ENCODE measurements at regions not wholly inside any gene's neighbourhood (a gene's known extent, or its start where the extent isn't known, plus 50 kb on each side); places are given as distances from the start of the nearest gene placed in this dataset.
A peak's percentile ranks its signal among the peaks of the same experiment; 100 is the strongest.
"Not testable (repeated sequence)": the region's sequence is repeated elsewhere in the genome, so short reads cannot be mapped to it uniquely, and the experiment has no call there.

DNA sequence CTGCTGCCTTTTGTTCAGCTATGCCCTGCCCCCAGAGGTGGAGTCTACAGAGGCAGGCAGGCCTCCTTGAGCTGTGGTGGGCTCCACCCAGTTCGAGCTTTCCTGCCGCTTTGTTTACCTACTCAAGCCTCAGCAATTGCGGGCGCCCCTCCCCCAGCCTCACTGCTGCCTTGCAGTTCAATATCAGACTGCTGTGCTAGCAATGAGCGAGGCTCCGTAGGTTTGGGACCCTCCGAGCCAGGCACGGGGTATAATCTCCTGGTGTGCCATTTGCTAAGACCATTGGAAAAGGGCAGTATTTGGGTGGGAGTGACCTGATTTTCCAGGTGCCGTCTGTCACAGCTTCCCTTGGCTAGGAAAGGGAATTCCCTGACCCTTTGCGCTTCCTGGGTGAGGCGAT lies 51.9 kb downstream of the DIPK2A start:
- not testable (repeated sequence) for DNase-seq

DNA sequence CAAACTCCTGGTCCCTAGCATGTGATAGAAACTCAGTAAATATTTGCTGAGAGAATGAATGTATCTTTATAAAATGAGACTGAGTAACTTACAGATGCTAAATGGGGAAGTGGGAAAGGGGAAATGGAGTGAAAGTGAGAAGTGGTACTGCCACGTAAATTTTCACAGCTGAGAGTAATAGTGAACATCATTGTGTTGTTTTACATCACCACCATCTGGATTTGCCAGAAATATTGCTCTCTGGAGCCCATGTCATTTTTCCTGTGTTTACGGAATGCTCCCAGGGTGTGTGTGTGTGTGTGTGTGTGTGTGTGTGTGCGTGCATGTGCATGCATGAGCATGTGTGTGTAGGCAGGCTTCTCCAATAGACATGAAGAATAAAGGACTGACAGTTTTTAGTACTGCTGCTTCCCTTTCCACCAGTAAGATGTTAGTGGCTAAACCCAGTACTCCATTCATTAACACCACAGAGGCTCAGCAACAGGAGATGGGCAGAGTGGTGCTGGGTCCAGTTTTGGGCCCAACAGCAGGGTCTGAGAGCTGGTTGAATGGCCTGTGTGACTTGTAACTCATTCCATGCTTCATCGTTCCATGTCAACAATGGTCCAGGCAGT lies 57.3 kb downstream of the DIPK2A start:
- DNase-seq = peak; percentile 9

DNA sequence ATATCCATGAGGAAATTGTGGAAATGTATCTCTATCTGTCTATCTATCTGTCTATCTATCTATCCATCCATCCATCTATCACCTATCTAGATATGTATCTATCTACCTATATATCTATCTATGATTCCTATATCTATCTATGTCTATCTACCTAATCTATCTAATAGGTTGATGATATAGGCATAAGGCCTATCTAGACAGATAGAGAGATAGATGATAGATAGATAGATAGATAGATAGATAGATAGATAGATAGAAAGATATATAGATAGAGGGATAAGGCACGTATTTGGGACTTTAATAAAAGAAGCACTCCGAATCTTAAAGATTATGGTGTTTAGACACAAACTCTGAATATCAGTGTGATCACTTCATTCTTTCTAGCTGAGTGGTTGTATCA lies 58.1 kb downstream of the DIPK2A start:
- no peak for DNase-seq

DNA sequence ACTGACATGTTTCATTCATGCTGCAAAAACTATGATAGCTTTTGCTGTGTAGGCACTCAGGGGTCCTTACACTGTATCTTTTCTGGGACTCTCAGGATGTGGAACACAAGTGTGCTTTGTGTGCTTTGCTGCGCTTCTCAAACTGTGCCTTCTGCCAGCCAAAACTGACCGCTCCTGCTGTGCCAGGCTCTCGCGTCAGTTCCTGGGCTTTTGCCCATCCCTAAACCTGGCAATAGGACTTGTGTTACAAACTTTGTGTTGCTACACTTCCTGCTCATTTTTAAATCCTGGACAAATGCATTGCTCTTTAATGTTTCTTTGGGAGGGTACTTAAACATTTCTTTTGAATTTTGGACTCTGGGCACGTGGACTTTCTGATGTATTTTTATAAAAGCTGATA lies 60.3 kb downstream of the DIPK2A start:
- peak; percentile 49 for DNase-seq

DNA sequence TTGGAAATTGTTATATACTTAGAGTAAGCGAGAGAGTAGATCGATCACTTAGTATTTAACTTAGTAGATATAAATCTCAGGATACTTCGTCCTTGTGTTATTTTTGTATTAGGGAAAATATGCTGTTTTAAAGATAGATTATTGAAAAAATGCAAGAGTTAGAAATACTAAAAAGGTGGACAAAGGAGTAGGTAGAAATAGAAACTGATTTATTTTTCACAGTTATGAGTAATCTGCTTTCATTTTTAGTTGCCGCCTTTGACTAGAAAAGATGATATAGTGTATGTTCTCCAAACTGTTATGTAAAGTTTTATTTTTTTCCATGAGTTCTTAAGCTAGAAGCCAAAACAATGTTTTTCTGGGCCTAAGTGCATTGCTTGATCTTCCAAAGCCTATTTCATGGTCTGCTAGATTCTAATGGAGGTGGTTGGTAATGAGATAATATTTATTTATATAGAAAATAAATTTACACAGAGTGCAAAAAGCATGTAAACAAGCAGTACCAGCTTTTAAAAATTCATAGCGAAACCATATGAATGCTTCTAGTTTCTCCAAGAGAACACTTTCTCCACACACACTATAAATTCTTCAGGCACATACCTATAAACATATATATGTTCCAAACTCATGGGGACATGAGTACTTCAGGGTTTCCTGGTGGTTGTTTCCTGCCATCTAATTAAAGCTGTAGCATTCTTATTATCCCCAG lies 61.1 kb downstream of the DIPK2A start:
- no peak for DNase-seq

DNA sequence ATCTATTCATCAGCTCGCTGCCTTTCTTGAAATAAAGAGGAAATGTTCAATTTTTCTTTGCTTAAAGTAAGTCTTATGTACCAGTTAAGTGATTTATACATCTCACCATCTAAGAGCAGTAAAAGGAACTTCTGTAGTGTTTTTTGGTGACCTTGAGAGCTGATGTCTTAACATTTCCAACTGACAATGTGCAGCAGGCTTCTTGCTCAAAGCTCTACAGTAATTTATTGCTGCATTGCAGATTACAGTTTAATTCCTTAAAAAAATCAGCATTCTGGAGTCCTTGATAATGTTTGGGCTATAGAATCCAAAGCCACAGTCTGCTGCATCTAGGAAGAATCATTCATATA lies 61.6 kb downstream of the DIPK2A start:
- no peak for DNase-seq

DNA sequence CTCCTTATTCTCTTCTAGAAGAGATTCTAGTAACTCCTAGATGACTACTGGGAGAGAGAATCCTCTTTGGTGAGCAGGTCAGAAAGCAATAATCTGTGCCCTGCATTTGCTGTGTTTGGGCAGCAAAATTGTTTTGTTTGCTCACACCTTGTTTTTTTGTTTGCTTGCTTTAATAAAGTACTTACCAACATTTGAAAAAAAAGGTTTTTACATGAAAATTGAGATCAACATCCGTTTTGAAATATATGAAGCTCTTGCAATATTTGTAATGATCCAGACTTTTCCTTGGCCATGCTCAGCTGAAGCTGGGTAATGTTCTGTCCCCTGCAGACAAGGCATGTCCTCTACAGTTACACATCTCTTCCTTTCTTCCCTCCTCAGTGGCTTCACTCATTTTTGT lies 62.2 kb downstream of the DIPK2A start:
- DNase-seq = no peak

DNA sequence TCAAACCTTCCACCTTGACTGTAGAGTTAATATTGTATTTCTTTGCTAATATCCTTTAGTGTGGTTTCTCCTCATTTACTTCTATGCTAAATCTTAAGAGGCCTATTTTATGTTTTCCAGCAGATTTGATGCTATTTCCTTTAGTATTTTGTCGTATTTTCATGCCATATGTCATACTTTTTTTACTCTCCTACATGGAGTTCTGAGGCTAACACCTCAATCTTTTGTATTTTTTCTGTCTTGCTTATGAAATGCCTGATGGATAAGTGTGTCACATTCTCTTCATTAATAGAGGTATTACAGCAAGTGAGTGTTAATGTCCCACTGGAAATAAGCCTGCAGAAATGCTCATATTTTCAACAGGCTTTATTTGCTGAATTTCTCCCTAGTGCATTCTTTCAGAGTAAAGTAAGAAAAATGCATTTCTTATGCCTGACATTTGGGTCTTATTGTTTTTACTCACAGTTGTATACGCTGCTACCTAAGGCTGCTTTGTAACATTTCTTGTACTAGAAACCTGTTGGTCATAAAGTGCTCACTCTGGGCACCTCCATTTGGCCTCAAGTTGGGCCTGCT lies 63.2 kb downstream of the DIPK2A start:
- no peak for DNase-seq

DNA sequence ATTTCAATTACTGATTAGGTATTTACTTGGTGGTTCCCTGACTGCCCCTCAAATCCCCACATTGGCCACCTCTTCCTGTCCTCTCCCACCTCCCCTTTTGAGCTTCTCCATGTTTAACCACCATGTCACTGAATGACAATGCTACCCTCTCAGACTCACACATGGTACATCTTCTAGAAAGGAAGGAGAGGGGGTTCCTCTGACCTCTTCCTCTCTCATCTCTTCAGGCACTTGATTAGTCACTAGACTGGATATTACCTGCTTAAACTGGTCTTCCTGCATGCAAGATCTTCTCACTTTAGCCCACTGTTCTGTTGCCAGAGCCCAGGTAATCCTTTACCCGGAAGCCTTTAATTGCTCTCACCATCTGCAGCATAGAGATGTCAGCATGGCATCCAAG lies 64.9 kb downstream of the DIPK2A start:
- DNase-seq = no peak

DNA sequence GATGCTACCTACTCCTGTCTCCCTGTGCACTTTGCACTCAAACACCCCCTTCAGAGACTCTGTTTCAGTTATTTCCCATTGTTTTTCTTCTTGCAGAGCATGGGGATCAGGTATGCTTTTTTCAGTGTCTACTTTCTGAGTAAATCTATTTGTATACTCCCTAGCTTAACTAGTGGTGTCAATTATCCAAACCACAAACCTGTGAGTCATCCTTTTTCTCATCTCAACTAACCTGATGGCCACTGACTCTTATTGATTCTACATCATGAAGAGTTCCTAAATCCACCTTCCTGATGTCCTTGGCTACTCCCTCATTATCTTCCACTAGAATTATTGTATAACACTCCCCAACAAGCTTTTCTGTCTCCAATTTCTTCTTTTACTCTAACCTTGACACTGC lies 68.0 kb downstream of the DIPK2A start:
- no peak for DNase-seq

DNA sequence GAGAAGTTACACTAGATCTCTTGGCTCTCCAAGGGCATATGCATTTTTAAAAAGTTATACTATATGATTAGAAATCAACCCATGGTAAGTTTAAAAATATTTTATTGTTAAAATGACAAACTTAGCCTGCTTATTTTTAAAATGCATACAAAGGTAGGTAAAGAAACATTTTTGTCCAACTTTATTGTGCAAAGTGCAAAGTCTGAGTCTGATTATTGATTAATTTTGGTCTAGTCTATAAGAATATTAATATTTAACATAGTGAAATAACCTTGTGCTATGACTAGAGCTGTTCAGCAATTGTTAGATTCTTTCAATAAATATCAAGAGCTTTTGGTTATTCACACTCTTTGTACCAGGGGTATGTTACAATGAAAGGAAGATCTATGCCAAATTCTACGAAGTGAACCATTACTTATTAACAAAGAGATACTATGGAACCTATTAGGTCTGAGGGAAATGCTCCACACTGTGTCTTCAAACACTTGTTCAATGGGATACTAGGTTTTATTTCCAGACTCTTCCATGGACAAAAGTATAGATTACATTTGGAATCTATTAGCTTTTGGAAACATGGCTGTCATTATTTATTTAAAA lies 70.4 kb downstream of the DIPK2A start:
- no peak for DNase-seq

DNA sequence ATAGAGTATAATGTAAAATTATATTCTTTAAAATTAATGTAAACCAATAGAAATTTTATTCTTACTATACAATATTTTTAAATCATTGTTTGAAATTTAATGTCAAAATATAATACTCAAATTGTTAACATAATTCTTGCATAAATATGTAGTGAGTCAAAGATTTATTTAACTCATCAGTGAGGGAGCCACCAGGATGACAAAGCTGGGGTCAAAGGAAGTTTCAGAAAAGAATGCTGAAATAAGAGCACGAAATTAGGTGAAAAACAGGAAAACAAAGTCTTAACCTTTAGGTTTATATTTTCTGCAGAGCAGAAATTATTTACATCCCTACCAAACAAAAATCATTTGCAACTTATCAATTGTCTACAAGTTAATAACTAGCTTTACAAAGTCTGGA lies 74.1 kb downstream of the DIPK2A start:
- no peak for DNase-seq

DNA sequence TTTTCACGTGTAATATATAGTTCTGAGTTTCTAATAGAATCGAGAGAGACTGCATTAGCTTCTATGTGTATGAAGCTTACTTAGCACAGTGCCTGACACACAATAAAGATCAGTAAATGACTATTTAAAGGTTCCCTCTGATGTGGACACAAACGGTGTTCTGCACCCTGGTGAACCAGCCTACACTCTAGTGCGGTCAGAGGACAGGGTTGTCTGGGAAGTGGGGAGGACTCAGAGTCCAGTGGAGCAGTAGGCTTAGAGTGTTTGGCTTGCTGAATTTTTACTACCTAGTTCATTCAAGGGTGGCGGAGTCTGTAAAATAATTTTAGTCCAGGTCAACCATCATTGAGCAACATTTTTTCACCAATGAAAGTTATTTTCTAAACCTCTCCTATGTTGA lies 77.8 kb downstream of the DIPK2A start:
- no peak for DNase-seq

DNA sequence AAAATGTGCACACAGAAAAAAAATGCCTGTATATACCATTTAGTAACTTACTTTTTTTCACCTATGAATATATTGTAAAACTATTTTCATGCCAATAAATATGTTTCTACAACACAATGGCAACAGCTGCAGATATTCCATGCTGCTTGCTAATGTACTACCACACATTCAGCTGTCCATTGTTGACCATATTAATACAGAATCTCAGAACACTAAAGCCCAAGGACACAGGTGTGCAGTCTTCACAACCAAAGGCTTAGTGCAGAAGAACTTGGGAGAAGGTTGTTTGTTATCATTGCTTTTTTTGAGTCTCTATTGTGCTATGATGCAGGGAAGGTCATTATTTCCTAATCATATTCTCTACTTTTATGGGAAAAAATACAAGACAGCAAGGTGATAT lies 79.6 kb downstream of the DIPK2A start:
- DNase-seq = no peak

DNA sequence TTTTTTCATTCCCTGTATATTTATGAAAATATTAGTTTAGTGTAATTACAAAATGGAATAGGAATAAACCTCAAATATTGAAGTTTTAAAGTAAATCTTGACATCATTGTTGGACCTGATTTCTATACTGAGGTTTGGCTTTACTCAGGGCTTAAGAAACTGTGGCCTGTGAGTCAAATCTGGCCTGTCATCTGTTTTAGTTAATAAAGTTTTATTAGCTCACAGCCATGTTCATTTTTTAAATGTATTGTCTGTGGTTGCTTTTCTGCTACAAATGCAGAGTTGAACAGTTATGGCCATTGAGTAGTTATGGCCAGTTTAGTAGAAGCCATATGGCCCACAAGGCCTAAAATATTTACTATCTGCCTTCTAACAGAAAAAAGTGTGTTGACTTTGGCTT lies 80.7 kb downstream of the DIPK2A start:
- DNase-seq = no peak

DNA sequence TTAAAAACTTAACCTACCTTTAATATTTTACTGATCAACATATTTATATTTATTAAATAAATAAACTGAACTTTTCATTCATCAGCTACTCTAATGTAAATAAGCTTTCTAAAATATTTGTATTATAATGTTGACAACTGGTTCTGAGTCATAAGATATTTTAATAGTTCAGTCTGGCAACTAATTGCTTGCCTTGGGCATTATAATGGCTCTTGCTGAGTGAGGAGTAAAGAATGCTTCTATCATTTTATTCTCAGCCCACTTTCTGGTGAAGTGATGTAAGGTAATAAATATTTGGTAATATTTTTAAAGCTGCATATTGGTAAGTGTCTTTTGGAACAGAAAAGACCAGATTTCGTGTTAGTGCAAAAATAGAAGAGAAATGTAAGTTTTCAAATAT lies 81.5 kb downstream of the DIPK2A start:
- no peak for DNase-seq

DNA sequence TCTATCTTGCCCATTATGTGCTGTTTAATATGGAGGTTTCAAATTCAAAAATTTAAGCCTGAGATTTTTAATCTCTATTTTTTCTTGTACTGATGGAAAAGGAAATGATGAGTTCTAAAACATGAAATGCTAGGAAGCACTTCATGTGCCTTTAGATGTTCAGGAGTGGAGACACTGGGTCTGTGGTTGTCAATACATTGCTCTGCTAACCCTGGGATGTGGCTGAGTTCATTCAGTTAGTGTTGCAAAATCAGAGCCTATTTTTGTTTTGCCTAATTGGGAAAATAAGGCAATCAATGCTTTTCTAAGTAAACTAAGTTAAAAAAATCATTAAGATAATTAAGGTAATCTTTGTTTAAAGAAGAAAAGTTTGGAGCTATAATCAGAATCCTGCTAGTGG lies 83.1 kb downstream of the DIPK2A start:
- no peak for DNase-seq

DNA sequence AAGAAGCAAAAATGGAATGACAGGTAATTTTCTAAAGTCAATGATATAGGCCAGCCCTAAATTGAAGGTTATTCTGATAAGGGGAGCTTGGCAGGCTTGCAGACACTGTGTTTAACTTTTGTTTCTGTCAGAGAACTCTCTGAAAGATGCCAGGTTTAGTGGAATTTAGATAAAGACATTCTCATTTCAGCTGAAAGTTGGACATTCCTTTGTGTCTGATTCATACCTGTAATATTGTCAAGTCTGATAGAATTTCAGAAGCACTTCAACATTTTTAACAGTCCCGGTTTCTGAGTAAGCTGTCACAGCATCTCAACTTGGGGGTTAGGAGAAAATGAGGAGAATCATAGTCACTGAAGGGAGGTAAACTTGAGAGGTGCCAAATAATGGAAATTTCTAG lies 84.0 kb downstream of the DIPK2A start:
- no peak for DNase-seq

DNA sequence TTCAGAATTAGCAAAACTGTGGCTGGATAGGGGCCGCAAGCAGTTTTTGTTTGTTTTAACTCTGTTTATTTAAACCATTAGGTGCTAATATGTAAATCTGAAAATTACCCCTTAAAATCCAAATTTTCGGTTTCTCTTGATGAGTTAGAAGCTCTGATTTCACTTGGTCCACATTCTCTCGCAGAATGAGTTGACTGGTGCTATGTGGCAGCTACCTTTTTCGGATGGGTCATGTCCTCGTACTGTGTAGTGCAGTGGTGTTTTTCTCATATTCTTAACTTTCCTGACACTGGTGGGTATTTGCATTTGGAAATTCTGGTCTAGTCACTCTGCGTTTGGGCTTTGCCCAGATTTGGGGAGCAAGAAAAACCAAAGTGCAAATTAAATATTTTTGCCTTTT lies 87.1 kb downstream of the DIPK2A start:
- DNase-seq = no peak

DNA sequence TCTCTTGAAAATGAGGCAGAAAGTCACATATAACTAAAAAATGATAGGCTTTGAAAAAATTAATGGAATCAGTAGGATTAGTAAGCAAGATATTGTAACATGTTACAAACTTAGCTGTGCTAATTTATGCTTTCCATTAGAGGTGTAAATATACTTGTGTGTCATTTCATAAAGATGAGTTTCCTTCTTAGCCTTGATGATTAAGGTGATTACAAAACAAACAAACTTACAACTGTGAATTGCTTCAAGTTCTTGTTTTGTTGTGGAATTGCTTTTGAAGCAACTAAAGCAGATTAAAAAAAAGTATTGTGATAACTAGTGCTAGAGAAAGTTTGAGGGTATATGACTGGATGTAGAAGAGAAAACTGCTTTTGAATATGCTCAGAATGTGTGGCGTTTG lies 87.9 kb downstream of the DIPK2A start:
- DNase-seq = no peak

DNA sequence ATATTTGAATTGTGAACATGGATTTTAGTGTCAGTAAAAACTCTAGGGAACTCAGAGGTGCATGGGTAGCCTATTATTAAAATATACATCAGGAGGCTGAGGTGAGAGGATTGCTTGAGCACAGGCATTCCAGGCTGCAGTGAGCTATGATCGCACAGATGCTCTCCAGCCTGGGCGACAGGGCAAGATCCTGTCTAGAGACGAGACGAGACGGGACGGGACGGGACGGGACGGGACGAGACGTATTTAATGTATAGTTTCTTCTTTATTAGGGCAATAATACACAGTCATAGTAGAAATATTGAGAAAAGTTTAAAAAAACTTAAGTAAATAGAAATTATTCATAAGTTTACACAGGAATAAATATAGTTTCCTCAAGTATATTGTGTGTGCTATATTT lies 89.3 kb downstream of the DIPK2A start:
- DNase-seq = no peak

DNA sequence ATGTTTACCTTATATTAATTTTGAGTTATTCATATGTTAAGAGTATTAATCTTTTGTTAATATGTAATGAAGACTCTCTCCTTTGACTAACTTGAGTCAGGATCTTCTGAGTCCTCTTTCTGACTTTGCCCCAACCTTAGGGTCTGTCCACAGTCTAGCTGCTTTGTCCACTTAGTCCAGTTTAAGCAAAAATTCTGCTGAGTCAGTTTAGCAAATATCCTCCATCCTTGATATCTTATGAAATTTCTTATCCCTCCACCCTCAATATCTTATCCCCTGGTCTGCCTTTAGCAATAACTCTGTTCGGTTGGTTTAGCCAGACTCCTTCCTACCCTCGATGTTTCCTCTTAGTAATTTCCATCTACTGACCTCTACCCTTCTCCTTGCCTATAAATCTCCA lies 91.7 kb downstream of the DIPK2A start:
- no peak for DNase-seq

DNA sequence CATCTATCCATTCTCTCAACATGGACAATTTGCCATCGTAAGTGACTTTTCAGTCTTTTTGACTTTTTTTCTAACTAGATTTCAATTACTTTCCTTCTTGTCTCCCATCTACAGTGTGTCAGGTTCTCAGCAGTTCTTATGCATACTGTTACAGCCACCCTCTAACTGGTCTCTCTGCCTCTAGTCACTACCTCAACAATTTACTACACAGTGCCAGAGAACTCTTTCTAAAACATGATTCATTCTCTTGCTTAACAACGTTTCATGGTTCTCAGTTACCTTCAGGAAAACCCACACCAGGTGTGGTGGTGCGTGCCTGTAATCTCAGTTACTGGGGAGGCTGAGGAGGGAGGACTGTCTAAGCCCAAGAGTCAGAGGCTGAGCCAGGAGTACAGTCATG lies 95.4 kb downstream of the DIPK2A start:
- no peak for DNase-seq

DNA sequence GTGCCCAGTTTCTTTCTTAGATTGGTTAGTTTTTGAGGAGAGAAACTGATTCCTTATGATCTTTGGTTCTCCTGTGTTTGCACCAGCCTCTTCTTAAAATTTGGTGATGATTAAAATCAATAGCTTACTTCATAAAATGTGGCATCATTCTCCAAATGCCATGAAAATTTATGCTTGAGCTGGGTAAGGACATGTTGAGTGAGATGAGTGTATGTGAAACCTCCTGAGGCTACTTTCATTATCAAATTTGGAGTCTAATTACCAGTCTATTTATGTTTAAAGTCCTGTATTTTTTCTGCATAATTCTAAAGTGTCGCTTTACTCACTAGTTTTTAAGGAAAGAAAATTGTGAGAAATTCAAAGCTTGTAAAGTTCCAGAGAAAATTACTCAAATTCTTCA lies 102.1 kb downstream of the DIPK2A start:
- no peak for DNase-seq

Data from muscle of arm (tissue), 1 donor.